ENCODE measurements at regions not wholly inside any gene's neighbourhood (a gene's known extent, or its start where the extent isn't known, plus 50 kb on each side); places are given as distances from the start of the nearest gene placed in this dataset.

DNA sequence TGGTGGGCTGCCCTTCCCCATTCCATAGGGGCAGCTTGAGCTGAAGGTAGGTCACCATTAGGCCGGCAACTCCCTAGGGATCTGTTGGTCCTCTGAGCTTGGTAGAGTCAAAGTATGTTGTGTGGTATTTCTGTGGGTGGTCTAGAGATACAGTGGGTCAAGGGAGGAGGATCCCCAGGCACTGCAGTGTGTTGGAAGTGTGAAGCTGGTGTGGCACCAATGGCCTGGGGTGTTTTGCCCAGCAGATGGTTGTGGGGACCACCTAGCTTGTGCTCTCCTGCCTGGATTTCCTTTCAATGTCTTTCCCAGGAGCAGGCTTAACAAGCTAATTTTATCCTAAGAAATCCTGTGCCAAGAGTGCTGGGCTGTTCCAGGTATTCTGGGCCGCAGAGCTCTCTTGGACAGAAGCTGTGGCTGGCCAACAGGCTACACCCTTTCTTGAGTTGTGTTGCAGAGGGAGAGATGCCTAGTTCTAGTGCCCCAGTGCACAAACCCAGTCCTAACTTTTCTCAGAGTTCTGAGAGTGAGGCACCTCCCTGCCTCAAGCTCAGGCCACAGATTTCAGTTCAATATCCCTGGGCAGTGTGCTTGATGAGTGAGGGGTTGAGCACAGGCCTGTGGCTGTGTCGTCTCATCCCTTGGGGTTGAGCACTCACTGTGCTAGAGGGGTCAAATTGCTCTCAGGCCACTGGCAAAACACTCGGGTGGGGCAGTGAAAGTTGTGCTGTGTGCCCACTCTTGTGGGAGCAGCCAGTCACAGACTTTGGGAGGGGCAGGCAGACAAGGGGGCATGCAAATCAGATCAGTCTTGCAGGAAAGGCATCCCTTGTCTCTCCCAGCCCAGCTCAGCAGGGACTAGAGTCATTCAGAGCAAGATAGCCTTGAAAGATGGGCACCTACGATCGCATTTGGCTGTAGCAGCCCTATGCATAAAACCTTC, 1806.1 kb upstream of the MIR17HG start:
- intact Hi-C loops (cut with DNase I), result no loop called here
- no peak for DNase-seq (ENCODE audit: extremely low spot score in 2 of 2)
- Histone ChIP-seq H3K36me3 (no peaks in the 10 kb centered on the region), H3K27me3 (no peaks in the 10 kb centered on the region), H3K27ac (no peak overlapping the region), H3K4me3 (no peak overlapping the region), H3K9me3 (no peaks in the 10 kb centered on the region), H3K4me1 (no peaks in the 10 kb centered on the region)
- no peak for TF ChIP-seq POLR2AphosphoS5 (IDR thresholded peaks at IDR 0.05; ENCODE audit: insufficient read depth in 1 of 2, low read depth in 1 of 2)
- no peak for TF ChIP-seq POLR2A (IDR thresholded peaks at IDR 0.05)
- TF ChIP-seq, protein P1, sequence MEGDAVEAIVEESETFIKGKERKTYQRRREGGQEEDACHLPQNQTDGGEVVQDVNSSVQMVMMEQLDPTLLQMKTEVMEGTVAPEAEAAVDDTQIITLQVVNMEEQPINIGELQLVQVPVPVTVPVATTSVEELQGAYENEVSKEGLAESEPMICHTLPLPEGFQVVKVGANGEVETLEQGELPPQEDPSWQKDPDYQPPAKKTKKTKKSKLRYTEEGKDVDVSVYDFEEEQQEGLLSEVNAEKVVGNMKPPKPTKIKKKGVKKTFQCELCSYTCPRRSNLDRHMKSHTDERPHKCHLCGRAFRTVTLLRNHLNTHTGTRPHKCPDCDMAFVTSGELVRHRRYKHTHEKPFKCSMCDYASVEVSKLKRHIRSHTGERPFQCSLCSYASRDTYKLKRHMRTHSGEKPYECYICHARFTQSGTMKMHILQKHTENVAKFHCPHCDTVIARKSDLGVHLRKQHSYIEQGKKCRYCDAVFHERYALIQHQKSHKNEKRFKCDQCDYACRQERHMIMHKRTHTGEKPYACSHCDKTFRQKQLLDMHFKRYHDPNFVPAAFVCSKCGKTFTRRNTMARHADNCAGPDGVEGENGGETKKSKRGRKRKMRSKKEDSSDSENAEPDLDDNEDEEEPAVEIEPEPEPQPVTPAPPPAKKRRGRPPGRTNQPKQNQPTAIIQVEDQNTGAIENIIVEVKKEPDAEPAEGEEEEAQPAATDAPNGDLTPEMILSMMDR (IDR thresholded peaks at IDR 0.05), result no peak

DNA sequence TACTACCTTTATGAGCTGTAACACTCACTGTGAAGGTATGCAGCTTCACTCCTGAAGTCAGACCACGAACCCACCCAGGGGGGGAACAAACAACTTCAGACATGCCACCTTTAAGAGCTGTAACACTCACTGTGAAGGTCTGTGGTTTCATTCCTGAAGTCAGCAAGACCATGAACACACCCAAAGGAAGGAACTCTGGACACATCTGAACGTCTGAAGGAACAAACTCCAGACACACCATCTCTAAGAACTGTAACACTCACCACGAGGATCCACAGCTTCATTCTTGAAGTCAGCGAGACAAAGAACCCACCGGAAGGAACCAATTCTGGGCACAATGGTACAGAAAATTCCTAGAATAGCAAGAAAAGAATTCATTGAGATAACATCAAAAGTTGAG, 1796.5 kb upstream of the MIR17HG start:
- Histone ChIP-seq H3K4me3 (no peak overlapping the region), H3K27ac (no peak overlapping the region), H3K36me3 (no peaks in the 10 kb centered on the region), H3K4me1 (no peaks in the 10 kb centered on the region), H3K9me3 (no peaks in the 10 kb centered on the region), H3K27me3 (no peaks in the 10 kb centered on the region)
- DNase-seq (ENCODE audit: extremely low spot score in 2 of 2), result no peak
- TF ChIP-seq POLR2AphosphoS5 (IDR thresholded peaks at IDR 0.05; ENCODE audit: insufficient read depth in 1 of 2, low read depth in 1 of 2) (no peak), POLR2A (IDR thresholded peaks at IDR 0.05) (no peak)
- TF ChIP-seq, protein P1 (IDR thresholded peaks at IDR 0.05), result no peak
- intact Hi-C loops (cut with DNase I), result no loop called here

DNA sequence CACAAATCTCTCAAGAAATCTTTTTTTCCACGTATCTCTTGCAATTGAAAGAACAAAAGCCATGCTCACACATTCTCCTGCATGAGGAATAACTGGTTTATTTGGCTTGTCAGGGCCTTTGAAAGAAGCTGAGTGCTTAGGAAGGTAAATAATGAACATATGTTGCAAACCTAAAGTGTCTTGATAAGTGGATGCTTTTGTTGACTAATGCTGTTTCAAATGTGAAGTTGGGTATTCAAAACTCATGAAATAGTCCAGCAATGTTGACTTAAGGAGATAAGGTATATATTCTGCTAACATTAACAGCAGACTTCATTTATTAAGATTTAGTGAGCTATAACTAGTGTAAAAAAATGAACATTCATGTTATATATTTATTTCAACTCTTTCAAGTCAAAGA, 1792.7 kb upstream of the MIR17HG start:
- no peaks in the 10 kb centered on the region for H3K9me3 ChIP-seq
- H3K27ac ChIP-seq, result no peak overlapping the region
- TF ChIP-seq, protein P1 (IDR thresholded peaks at IDR 0.05), result no peak
- TF ChIP-seq POLR2A (IDR thresholded peaks at IDR 0.05), result no peak
- no peak for TF ChIP-seq POLR2AphosphoS5 (IDR thresholded peaks at IDR 0.05; ENCODE audit: insufficient read depth in 1 of 2, low read depth in 1 of 2)
- no peaks in the 10 kb centered on the region for H3K36me3 ChIP-seq
- intact Hi-C loops (cut with DNase I), result no loop called here
- no peaks in the 10 kb centered on the region for H3K27me3 ChIP-seq
- H3K4me1 ChIP-seq, result no peaks in the 10 kb centered on the region
- DNase-seq (ENCODE audit: extremely low spot score in 2 of 2), result no peak
- H3K4me3 ChIP-seq, result no peak overlapping the region

DNA sequence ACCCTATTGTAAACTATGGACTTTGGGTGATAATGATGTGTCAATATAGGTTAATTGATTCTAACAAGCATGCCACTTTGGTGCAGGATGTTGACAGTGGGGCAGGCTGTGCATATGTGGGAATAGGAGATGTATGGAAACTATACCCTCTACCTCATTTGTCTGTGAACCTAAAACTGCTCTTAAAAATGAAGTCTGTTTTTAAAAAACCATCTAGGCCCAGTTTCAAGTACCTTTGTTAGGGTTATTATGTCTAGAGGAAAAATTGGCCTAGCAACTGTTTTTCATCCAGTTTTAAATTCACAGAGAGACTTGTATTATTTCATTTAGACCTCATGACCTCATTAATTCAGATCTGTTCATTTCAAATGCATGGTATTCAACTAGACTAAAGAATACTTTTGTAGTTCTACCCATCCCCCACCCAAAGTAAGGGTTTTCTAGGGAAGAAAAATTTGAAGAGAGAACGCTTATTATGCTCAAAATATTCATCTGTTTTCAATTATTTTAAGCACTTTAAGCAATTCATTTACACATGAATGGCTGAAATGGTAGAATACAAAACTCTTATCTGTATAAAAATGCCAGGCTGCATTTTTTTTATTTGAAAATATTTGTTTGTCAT, 1781.9 kb upstream of the MIR17HG start:
- Histone ChIP-seq H3K4me1 (no peaks in the 10 kb centered on the region), H3K27me3 (no peaks in the 10 kb centered on the region), H3K9me3 (no peaks in the 10 kb centered on the region), H3K4me3 (no peak overlapping the region), H3K27ac (no peak overlapping the region), H3K36me3 (no peaks in the 10 kb centered on the region)
- TF ChIP-seq POLR2A (IDR thresholded peaks at IDR 0.05) (no peak), POLR2AphosphoS5 (IDR thresholded peaks at IDR 0.05; ENCODE audit: insufficient read depth in 1 of 2, low read depth in 1 of 2) (no peak)
- TF ChIP-seq, protein P1 (IDR thresholded peaks at IDR 0.05), result no peak
- intact Hi-C loops (cut with DNase I), result no loop called here
- no peak for DNase-seq (ENCODE audit: extremely low spot score in 2 of 2)

DNA sequence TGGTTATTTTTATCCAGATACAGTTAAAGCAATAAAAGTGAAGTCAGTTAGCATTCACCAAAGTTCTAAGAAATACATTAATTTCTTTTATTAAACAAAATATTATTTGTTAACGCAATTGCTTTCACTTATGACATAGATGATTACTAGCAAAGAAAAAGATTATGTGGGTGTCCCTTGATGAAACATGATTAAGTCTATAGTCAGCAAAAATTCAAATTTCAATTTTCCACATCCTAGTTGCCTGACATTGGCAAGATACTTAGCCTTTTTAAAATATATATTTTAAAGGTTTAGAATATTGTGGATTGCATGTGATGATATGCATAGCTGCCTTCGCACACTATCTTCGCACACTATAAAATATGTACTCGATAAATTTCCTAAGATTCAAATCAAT, 1780.5 kb upstream of the MIR17HG start:
- Histone ChIP-seq H3K4me3 (no peak overlapping the region), H3K9me3 (no peaks in the 10 kb centered on the region), H3K4me1 (no peaks in the 10 kb centered on the region), H3K27me3 (no peaks in the 10 kb centered on the region), H3K27ac (no peak overlapping the region), H3K36me3 (no peaks in the 10 kb centered on the region)
- intact Hi-C loops (cut with DNase I), result no loop called here
- TF ChIP-seq POLR2AphosphoS5 (IDR thresholded peaks at IDR 0.05; ENCODE audit: insufficient read depth in 1 of 2, low read depth in 1 of 2) (no peak), POLR2A (IDR thresholded peaks at IDR 0.05) (no peak)
- TF ChIP-seq, protein P1 (IDR thresholded peaks at IDR 0.05), result no peak
- no peak for DNase-seq (ENCODE audit: extremely low spot score in 2 of 2)

All from vagina (tissue), 2 donors.